CD4-positive, alpha-beta T cell treated with Interleukin-4 for 1 hour (primary cell): ENCODE measurements at regions not wholly inside any gene's neighbourhood (a gene's known extent, or its start where the extent isn't known, plus 50 kb on each side); places are given as distances from the start of the nearest gene placed in this dataset.

Experiments
- DNase-seq, 2 donors: peaks; one replicate each; pipeline ENCODE4 v3.0.0-alpha.2; 2020 to 2022

GRCh38 chr5:155299386-155300005 lies 285.9 kb downstream of the KIF4B start:
- DNase-seq = no peak

GRCh38 chr5:155303120-155303519 lies 289.6 kb downstream of the KIF4B start:
- DNase-seq = no peak

- DNase-seq = no peak
Observed at GRCh38 chr5:155307229-155307628, 293.7 kb downstream of the KIF4B start.

DNA sequence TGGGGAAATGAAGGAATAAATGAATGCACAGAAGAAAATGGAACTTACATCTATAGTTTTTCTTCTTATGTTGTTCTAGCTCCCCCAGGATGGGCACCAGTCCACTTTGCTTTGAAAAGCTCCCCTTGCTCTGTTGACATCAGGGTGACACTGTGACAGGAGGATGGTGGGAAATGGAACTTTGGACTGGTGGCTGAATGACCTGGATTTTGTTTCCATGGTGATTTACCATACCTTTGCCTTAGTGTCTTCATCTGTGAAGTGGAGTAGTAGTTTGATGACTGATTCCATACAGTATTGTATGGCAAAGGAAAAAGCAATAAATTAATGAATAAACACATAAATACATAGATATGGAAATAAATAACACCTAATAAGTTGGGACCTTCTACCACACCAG lies 294.7 kb downstream of the KIF4B start:
- DNase-seq = no peak

- DNase-seq = no peak
Observed at GRCh38 chr5:155309021-155309746, 295.6 kb downstream of the KIF4B start.

- DNase-seq = no peak
Observed at GRCh38 chr5:155311721-155312120, 298.2 kb downstream of the KIF4B start.

DNA sequence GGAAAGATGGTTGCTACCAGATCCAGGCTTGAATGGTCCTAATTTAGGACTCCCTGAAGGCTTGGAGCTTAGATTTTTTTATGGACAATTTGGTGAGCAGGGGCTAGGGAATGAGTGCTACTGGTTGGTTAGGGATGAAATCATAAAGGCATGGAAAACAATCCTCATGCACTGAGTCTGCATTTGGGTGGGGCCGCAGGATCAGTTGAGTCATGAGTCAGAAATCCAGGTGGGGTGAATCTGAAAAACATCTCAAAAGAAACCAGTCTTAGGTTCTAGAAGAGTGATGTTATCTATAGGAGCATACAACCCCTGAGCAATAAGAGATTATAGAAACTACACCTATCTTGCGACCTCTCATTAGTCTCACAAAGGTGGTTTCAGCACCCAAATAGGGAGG lies 300.0 kb downstream of the KIF4B start:
- DNase-seq = no peak

- no peak for DNase-seq
Observed at GRCh38 chr5:155316070-155316714, 302.6 kb downstream of the KIF4B start.

GRCh38 chr5:155332618-155333017 lies 319.1 kb downstream of the KIF4B start:
- DNase-seq = no peak

- DNase-seq = no peak
Observed at GRCh38 chr5:155342956-155343355, 329.4 kb downstream of the KIF4B start.

DNA sequence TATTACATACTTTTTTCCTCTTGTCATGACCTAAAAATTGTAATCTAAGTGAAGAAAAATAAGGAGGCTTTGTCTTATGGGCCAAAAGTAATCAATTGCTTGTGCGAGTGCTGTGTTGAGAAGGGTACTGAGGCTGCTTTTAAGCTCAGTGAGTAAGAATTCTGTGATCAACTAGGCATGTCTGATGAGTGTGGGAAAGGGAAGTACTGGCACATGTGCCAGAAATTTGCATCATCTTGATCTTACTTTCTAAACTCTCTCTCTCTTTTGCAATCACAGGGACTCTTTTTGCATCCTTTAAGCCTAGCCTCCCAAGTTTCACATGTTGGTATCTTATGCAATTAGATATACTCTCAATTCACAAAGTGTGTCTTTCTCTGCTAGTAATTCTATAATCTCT lies 329.9 kb downstream of the KIF4B start:
- no peak for DNase-seq

DNA sequence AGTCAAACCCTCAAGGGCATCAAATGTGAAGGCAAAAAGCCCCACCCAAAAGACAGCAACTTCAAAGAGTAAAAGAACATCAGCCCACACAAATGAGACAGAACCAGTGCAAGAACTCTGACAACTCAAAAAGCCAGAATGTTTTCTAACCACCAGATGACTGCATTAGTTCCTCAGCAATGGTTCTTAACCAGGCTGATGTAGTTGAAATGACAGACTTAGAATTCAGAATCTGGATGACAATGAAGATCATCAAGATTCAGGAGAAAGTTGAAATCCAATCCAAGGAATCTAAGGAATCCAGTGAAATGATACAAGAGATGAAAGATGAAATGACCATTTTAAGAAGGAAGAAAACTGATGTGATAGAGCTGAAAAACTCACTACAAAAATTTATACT lies 339.7 kb downstream of the KIF4B start:
- DNase-seq = no peak

GRCh38 chr5:155366096-155366495 lies 352.5 kb downstream of the KIF4B start:
- DNase-seq = no peak

- no peak for DNase-seq
Observed at GRCh38 chr5:155367841-155368240, 354.3 kb downstream of the KIF4B start.

DNA sequence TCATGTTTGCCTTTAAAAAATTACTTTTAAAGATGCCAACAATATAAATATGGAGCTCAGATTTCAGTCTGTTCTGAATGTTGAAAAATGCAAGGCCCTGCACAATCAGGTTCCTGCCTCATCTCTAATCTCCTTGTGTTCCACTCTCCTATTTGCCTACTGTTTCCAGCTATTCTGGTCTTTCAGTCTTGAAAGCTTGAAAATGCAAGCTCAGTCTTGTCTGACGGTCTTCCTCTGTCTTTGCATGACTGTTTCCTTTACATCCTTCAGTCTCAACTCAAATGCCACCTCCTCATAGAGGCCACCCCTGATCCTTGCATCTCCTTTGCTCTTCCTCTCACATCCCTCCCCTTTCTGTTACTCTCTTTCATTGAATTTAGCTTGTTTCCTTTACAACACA lies 354.9 kb downstream of the KIF4B start:
- DNase-seq = no peak

GRCh38 chr5:155380480-155380879 lies 366.9 kb downstream of the KIF4B start:
- no peak for DNase-seq

- no peak for DNase-seq
Observed at GRCh38 chr5:155381654-155382053, 368.1 kb downstream of the KIF4B start.

DNA sequence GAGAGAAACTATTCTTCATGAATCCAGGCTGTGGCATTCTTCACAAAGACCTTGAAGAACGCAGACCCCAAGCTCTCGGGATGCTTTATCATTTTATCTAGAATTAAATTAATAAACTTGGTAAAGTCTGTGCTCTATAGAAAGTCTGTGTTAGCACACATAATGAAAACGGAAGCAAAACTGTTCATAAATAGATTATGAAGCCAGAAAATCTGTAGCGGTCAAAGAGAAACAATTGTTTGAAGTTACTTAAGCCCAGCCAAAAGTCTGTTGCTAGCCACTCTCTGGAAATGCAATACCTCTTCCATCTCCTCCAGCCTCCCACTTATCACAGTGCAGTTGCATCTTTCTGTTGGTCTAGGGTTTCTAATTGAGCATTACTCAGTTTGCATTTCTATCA lies 375.9 kb downstream of the KIF4B start:
- no peak for DNase-seq

GRCh38 chr5:155394727-155395126 lies 381.2 kb downstream of the KIF4B start:
- DNase-seq = no peak

- DNase-seq = no peak
Observed at GRCh38 chr5:155402927-155403640, 389.5 kb downstream of the KIF4B start.

- no peak for DNase-seq
Observed at GRCh38 chr5:155406815-155407214, 393.3 kb downstream of the KIF4B start.

DNA sequence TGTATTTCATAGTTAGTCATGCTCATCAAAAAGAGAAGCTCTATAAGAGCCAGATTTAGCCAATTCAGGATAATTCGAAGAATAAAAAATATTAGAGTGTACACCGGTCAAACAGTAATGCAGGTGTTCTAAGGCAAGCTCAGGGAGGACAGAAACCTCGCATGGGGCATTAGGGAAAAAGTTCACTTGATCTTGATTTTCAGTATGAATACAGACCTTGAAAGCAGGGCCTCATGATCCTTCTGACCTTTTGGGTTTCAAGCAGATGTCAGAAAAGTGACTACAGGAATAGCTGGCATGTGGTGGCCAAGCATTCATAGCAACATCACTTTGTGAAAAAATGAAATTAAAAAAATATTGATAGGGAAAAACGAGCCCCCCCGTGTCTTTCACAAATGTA lies 394.9 kb downstream of the KIF4B start:
- DNase-seq = no peak

DNA sequence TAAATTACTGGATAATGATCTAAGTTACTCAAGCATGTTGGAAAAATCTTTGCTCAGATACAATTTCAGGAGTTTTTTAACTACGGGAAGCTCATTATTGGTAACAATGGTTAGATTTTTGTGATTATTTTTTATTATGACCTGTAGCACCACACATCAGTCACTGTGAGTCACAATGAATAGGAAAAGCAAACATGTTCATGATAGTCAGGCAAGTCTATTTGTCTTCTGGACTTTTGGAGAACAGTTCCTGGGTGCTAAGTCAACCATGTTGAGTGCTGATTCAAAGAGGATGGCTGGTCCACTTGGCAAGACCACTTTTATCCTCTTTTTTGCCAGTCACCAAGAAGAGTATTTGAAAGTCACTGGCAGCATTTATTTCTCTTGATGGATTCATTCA lies 403.2 kb downstream of the KIF4B start:
- DNase-seq = no peak
